CD4-positive, alpha-beta T cell (primary cell): ENCODE measurements at regions not wholly inside any gene's neighbourhood (a gene's known extent, or its start where the extent isn't known, plus 50 kb on each side); places are given as distances from the start of the nearest gene placed in this dataset.

Experiments
- ATAC-seq: fragments of 200-7000 bp; cut with Tn5 transposase; one replicate; pipeline ENCODE4 v1.10.0; 2022; ENCODE audit warnings: mild to moderate bottlenecking; ENCODE audit not compliant: poor library complexity
- CTCF ChIA-PET: fragments of 350-600 bp; sonication (Branson Sonifier 250); formaldehyde crosslinking; loops from one replicate; lab custom pipeline; 2021; ENCODE audit warnings: antibody characterized with exemption, inconsistent platforms; lab: Charles Lee
- POLR2A ChIA-PET: fragments of 350-600 bp; sonication (Branson Sonifier 250); formaldehyde crosslinking; loops from one replicate; lab custom pipeline; 2021; ENCODE audit warnings: antibody characterized with exemption, inconsistent platforms; lab: Charles Lee
- DNase-seq, 14 experiments: peaks; one replicate each; pipeline ENCODE4 v3.0.0-alpha.2; 2013 to 2020; ENCODE audit warnings: mixed read lengths in 2 of 14
- H3K27ac ChIP-seq, 2 donors: one replicate each; pipeline versions ENCODE4 v1.5.1 to v1.7.0; 2013; ENCODE audit warnings: low read length in 2 of 2, low read depth in 1 of 2, mild to moderate bottlenecking in 1 of 2
- H3K27me3 ChIP-seq, 2 experiments: 1 replicate in 1 of 2; 2 replicates in 1 of 2; pipeline versions ENCODE4 v1.6.1 to v1.7.0; 2013; ENCODE audit warnings: low read length in 2 of 2, control low read depth in 1 of 2, mild to moderate bottlenecking in 1 of 2, moderate library complexity in 1 of 2; ENCODE audit not compliant: insufficient read depth in 2 of 2, control insufficient read depth in 1 of 2
- H3K36me3 ChIP-seq: one replicate; pipeline ENCODE4 v1.6.1; 2013; ENCODE audit warnings: low read length, control low read depth; ENCODE audit not compliant: insufficient read depth
- H3K4me1 ChIP-seq: one replicate; pipeline ENCODE4 v1.6.1; 2013; ENCODE audit warnings: low read length, control low read depth; ENCODE audit not compliant: insufficient read depth
- H3K4me3 ChIP-seq: one replicate; pipeline ENCODE4 v1.5.1; 2013; ENCODE audit warnings: mild to moderate bottlenecking, low read length, moderate library complexity
- H3K9me3 ChIP-seq, 2 experiments: 1 replicate in 1 of 2; 2 replicates in 1 of 2; pipeline versions ENCODE4 v1.6.1 to v1.7.0; 2013; ENCODE audit warnings: low read length in 2 of 2, mild to moderate bottlenecking in 2 of 2, control low read depth in 1 of 2, moderate library complexity in 1 of 2; ENCODE audit not compliant: control insufficient read depth in 1 of 2, insufficient read depth in 1 of 2
- H3K27ac Mint-ChIP-seq: one replicate; pipeline ENCODE4 v1.8.0; 2020; ENCODE audit warnings: mixed read lengths
- H3K27me3 Mint-ChIP-seq: one replicate; pipeline ENCODE4 v1.8.0; 2021; ENCODE audit warnings: mixed read lengths
- H3K36me3 Mint-ChIP-seq: one replicate; pipeline ENCODE4 v1.8.0; 2021; ENCODE audit warnings: low read depth, mixed read lengths
- H3K4me1 Mint-ChIP-seq: one replicate; pipeline ENCODE4 v1.8.0; 2021; ENCODE audit warnings: low read depth, mixed read lengths
- H3K4me3 Mint-ChIP-seq: one replicate; pipeline ENCODE4 v1.8.0; 2020; ENCODE audit warnings: mild to moderate bottlenecking, mixed read lengths
- H3K9me3 Mint-ChIP-seq: one replicate; pipeline ENCODE4 v1.8.0; 2020; ENCODE audit warnings: mixed read lengths
- CTCF ChIP-seq: fragments of 200-600 bp; IDR thresholded peaks from one replicate; pipeline ENCODE4 v1.8.0; 2022; ENCODE audit warnings: antibody characterized with exemption, mild to moderate bottlenecking
- intact Hi-C, 2 experiments: fragments of 100-400 bp; cut with DNase I in 1 of 2; cut with micrococcal nuclease in 1 of 2; formaldehyde crosslinking; loops; one replicate each; pipeline versions ENCODE4 v1.15.1 to v1.9.0; 2023 to 2025; cut with DNase I, micrococcal nuclease

DNA sequence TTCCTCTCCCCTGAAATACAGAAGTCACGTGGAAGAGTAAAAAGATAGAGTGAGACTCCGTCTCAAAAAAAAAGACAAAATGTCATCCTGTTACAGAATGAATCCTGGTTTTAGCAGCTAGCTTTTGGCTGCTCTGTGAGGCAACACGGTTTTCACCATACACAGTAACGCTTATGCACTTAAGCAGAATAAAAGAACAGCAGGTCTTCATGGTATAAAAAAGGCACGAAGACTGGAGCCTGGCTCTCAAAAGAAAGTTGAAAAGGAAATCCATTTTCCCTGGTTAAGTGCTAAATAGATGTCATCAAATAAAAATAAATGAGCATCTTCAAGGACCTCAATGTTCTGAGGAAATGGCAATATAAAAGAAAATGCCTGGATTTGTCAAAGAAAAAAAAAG lies 444.1 kb downstream of the IPO8 start:
- no peak overlapping the region for H3K4me3 ChIP-seq
- H3K4me1 ChIP-seq = no peaks in the 10 kb centered on the region
- H3K27me3 ChIP-seq = no peaks in the 10 kb centered on the region
- H3K36me3 Mint-ChIP-seq = no peaks in the 10 kb centered on the region
- H3K27ac Mint-ChIP-seq = no peak overlapping the region
- no peaks in the 10 kb centered on the region for H3K4me1 Mint-ChIP-seq
- H3K9me3 Mint-ChIP-seq = no peaks in the 10 kb centered on the region
- no peak for ATAC-seq
- no peaks in the 10 kb centered on the region for H3K9me3 ChIP-seq
- intact Hi-C loops = no loop called here
- POLR2A ChIA-PET = no interaction called here
- H3K27me3 Mint-ChIP-seq = no peaks in the 10 kb centered on the region
- CTCF ChIA-PET = no interaction called here
- H3K36me3 ChIP-seq = no peaks in the 10 kb centered on the region
- H3K4me3 Mint-ChIP-seq = no peak overlapping the region
- no peak overlapping the region for H3K27ac ChIP-seq
- no peak for TF ChIP-seq CTCF
- no peak for DNase-seq

GRCh38 chr12:30243426-30243825 lies 452.2 kb downstream of the IPO8 start:
- no peaks in the 10 kb centered on the region for H3K9me3 Mint-ChIP-seq
- Histone ChIP-seq H3K36me3 (no peaks in the 10 kb centered on the region), H3K27ac (no peak overlapping the region), H3K4me3 (no peak overlapping the region), H3K9me3 (no peaks in the 10 kb centered on the region), H3K4me1 (no peaks in the 10 kb centered on the region), H3K27me3 (no peaks in the 10 kb centered on the region)
- no peak overlapping the region for H3K27ac Mint-ChIP-seq
- intact Hi-C loops = no loop called here
- ChIA-PET CTCF (no interaction called here), POLR2A (no interaction called here)
- no peak overlapping the region for H3K4me3 Mint-ChIP-seq
- no peak for DNase-seq
- no peaks in the 10 kb centered on the region for H3K4me1 Mint-ChIP-seq
- no peak for ATAC-seq
- H3K36me3 Mint-ChIP-seq = no peaks in the 10 kb centered on the region
- H3K27me3 Mint-ChIP-seq = no peaks in the 10 kb centered on the region
- no peak for TF ChIP-seq CTCF

DNA sequence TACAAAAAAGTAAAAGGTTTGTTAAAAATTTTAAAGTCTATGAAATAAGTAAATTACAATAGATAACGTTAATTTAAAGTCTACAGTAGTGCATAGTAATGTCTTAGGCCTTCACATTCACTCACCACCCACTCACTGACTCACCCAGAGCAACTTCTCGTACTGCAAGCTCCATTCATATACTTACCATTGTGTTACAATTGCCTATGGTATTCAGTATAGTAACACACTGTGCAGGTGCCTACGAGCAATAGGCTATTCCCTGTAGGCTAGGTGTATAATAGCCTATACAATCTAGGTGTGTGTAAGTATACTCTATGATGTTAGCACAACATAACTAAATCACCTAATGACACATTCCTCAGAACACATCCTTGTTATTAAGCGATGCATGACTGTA lies 435.3 kb upstream of the TMTC1 start:
- ATAC-seq = no peak
- Histone ChIP-seq H3K36me3 (no peaks in the 10 kb centered on the region), H3K27me3 (no peaks in the 10 kb centered on the region), H3K4me3 (no peak overlapping the region), H3K4me1 (no peaks in the 10 kb centered on the region), H3K9me3 (no peaks in the 10 kb centered on the region), H3K27ac (no peak overlapping the region)
- intact Hi-C loops = no loop called here
- no peaks in the 10 kb centered on the region for H3K36me3 Mint-ChIP-seq
- TF ChIP-seq CTCF = no peak
- no peak overlapping the region for H3K27ac Mint-ChIP-seq
- no peak overlapping the region for H3K4me3 Mint-ChIP-seq
- no peaks in the 10 kb centered on the region for H3K27me3 Mint-ChIP-seq
- no peaks in the 10 kb centered on the region for H3K4me1 Mint-ChIP-seq
- ChIA-PET CTCF (no interaction called here), POLR2A (no interaction called here)
- H3K9me3 Mint-ChIP-seq = no peaks in the 10 kb centered on the region
- no peak for DNase-seq
